K562 (cell line): ENCODE measurements at regions not wholly inside any gene's neighbourhood (a gene's known extent, or its start where the extent isn't known, plus 50 kb on each side); places are given as distances from the start of the nearest gene placed in this dataset.

Source experiments
- ATAC-seq: fragments of 200-7000 bp; cut with Tn5 transposase; 3 replicates; pipeline ENCODE4 v1.9.1; 2020; ENCODE audit warnings: moderate library complexity
- BruUV-seq: library from RNA; stranded (reverse); fragments of 400-500 nt; replicated peaks from 2 replicates; lab custom pipeline; 2021; lab: Mats Ljungman, UMichigan
- CTCF ChIA-PET: fragments of 300-600 bp; formaldehyde crosslinking; extraction: SDS; loops from one replicate; lab custom pipeline; 2021; ENCODE audit warnings: low intra/inter-chr PET ratio; lab: Yijun Ruan, JAX
- POLR2A ChIA-PET: fragments of 300-600, 350-650 bp; sonication (Branson Sonifier 250); formaldehyde crosslinking; extraction: SDS; loops from one replicate; lab custom pipeline; 2021; ENCODE audit warnings: antibody characterized with exemption, inconsistent platforms; lab: Yijun Ruan, JAX
- DNase-seq, 4 experiments: peaks; one replicate each; pipeline versions ENCODE4 v3.0.0 to v3.0.0-alpha.2; 2011 to 2018; ENCODE audit warnings: low spot score in 3 of 4, mixed read lengths in 3 of 4; ENCODE audit errors: extremely low read depth in 1 of 4
- FAIRE-seq: peaks from 2 replicates; lab custom pipeline; 2011; peaks lifted over from hg19 to GRCh38; lab: Jason Lieb, UNC
- H2AFZ ChIP-seq: 2 replicates; pipeline ENCODE4 v1.6.0; 2011; ENCODE audit warnings: low read depth, low read length, control low read depth, inconsistent platforms
- H3K27ac ChIP-seq: fragments of 200-600 bp; 3 replicates; pipeline ENCODE4 v1.8.0; 2011; ENCODE audit warnings: low read depth, mild to moderate bottlenecking, control low read depth, inconsistent platforms, low read length, moderate library complexity, mixed read lengths; ENCODE audit errors: extremely low read depth
- H3K27me3 ChIP-seq, 2 experiments: fragments of 300-600 bp in 1 of 2; 2 replicates in 1 of 2; 3 replicates in 1 of 2; pipeline versions ENCODE4 v1.6.0 to v1.8.0; 2011; ENCODE audit warnings: inconsistent platforms in 2 of 2, low read length in 2 of 2, mild to moderate bottlenecking in 1 of 2, mixed read lengths in 1 of 2, moderate library complexity in 1 of 2; ENCODE audit not compliant: control insufficient read depth in 2 of 2, insufficient read depth in 2 of 2
- H3K36me3 ChIP-seq: fragments of 300-600 bp; 3 replicates; pipeline ENCODE4 v1.8.0; 2011; ENCODE audit warnings: mild to moderate bottlenecking, low read length, inconsistent platforms; ENCODE audit not compliant: control insufficient read depth, insufficient read depth
- H3K4me1 ChIP-seq, 2 experiments: fragments of 200-600 bp in 1 of 2; replicated peaks in 1 of 2; 2 replicates in 1 of 2; 3 replicates in 1 of 2; pipeline versions ENCODE4 v1.5.1 to v1.8.0; 2011; ENCODE audit warnings: inconsistent platforms in 2 of 2, low read length in 2 of 2, mild to moderate bottlenecking in 1 of 2, mixed read lengths in 1 of 2, moderate library complexity in 1 of 2; ENCODE audit not compliant: control insufficient read depth in 2 of 2, insufficient read depth in 2 of 2
- H3K4me2 ChIP-seq: 2 replicates; pipeline ENCODE4 v1.6.1; 2011; ENCODE audit warnings: low read length, control low read depth, inconsistent platforms, mixed read lengths; ENCODE audit not compliant: insufficient read depth
- H3K4me3 ChIP-seq: fragments of 200-600 bp; sonication (generic), shearing (Covaris generic); 2 replicates; pipeline ENCODE4 v1.5.1; 2016; ENCODE audit warnings: control low read depth, inconsistent platforms
- H3K79me2 ChIP-seq: fragments of 200-600 bp; 3 replicates; pipeline ENCODE4 v1.8.0; 2011; ENCODE audit warnings: low read length, inconsistent platforms; ENCODE audit not compliant: control insufficient read depth, insufficient read depth
- H3K9ac ChIP-seq, 2 experiments: 2 replicates each; pipeline versions ENCODE4 v1.6.0 to v1.6.1; 2011; ENCODE audit warnings: low read depth in 2 of 2, low read length in 2 of 2, control low read depth in 1 of 2, inconsistent platforms in 1 of 2, mild to moderate bottlenecking in 1 of 2, mixed read lengths in 1 of 2; ENCODE audit not compliant: insufficient read depth in 1 of 2
- H3K9me1 ChIP-seq: one replicate; pipeline ENCODE4 v1.6.0; 2011; ENCODE audit warnings: inconsistent platforms, mild to moderate bottlenecking, low read length, moderate library complexity; ENCODE audit not compliant: control insufficient read depth, insufficient read depth
- H3K9me3 ChIP-seq: replicated peaks from 2 replicates; pipeline ENCODE4 v1.5.1; 2011; ENCODE audit warnings: low read depth, low read length, inconsistent platforms; ENCODE audit not compliant: control insufficient read depth, insufficient read depth
- H4K20me1 ChIP-seq: replicated peaks from 2 replicates; pipeline ENCODE4 v1.6.1; 2011; ENCODE audit warnings: low read length, inconsistent platforms, mixed read lengths; ENCODE audit not compliant: control insufficient read depth, insufficient read depth
- E2F6 ChIP-seq, 2 experiments: IDR thresholded peaks; 2 replicates each; pipeline ENCODE4 v1.6.1; 2011; ENCODE audit warnings: borderline replicate concordance in 1 of 2, control low read depth in 1 of 2, low read depth in 1 of 2, low read length in 1 of 2, mild to moderate bottlenecking in 1 of 2, mixed read lengths in 1 of 2, moderate library complexity in 1 of 2; ENCODE audit not compliant: insufficient read depth in 1 of 2, insufficient read length in 1 of 2, poor library complexity in 1 of 2, severe bottlenecking in 1 of 2; ENCODE audit errors: extremely low read depth in 1 of 2
- EGR1 ChIP-seq: fragments of 450-650 bp; conservative IDR thresholded peaks from 2 replicates; pipeline ENCODE4 v1.6.1; 2017; ENCODE audit warnings: mild to moderate bottlenecking
- KDM4B ChIP-seq, 2 experiments: fragments of 450-650 bp in 1 of 2; sonication (generic) in 1 of 2; IDR thresholded peaks; 2 replicates each; pipeline ENCODE4 v1.6.1; 2016 to 2017; ENCODE audit warnings: borderline replicate concordance in 2 of 2, antibody characterized with exemption in 1 of 2, low read depth in 1 of 2, mild to moderate bottlenecking in 1 of 2
- PKNOX1 ChIP-seq: fragments of 450-650 bp; IDR thresholded peaks from 2 replicates; pipeline ENCODE4 v1.6.1; 2016
- POLR2AphosphoS2 ChIP-seq: IDR thresholded peaks from 2 replicates; pipeline ENCODE4 v1.6.1; 2012; ENCODE audit warnings: low read length, improper control_type of control experiment
- SMARCA4 ChIP-seq: fragments of 450-650 bp; IDR thresholded peaks from 2 replicates; pipeline ENCODE4 v1.6.1; 2016
- SMARCE1 ChIP-seq: fragments of 450-650 bp; IDR thresholded peaks from 2 replicates; pipeline ENCODE4 v1.7.1; 2016; ENCODE audit warnings: mild to moderate bottlenecking
- ZBTB1 ChIP-seq: sonication (generic); formaldehyde crosslinking; IDR thresholded peaks from 2 replicates; pipeline ENCODE4 v1.8.1; 2023; ENCODE audit warnings: missing genetic modification reagents, low read depth, mild to moderate bottlenecking, borderline replicate concordance
- ZFP30 ChIP-seq: fragments of 250-450 bp; sonication (Bioruptor Pico); IDR thresholded peaks from 2 replicates; pipeline ENCODE4 v1.8.0; 2022; ENCODE audit warnings: moderate library complexity, mild to moderate bottlenecking, inconsistent platforms, borderline replicate concordance
- ZNF197 ChIP-seq: fragments of 200-800 bp; sonication (Bioruptor generic); IDR thresholded peaks from 2 replicates; pipeline ENCODE4 v1.6.1; 2016; ENCODE audit warnings: low read depth, missing genetic modification characterization, missing compliant biosample characterization
- ZNF395 ChIP-seq: fragments of 200-800 bp; sonication (Bioruptor generic); IDR thresholded peaks from 2 replicates; pipeline ENCODE4 v1.6.1; 2017; ENCODE audit warnings: missing genetic modification characterization, missing compliant biosample characterization
- ZNF76 ChIP-seq: fragments of 250-450 bp; sonication (Bioruptor Pico); IDR thresholded peaks from 2 replicates; pipeline ENCODE4 v1.4.0; 2020; ENCODE audit warnings: mild to moderate bottlenecking, moderate library complexity, borderline replicate concordance
- WGBS: fragments of 100-300 bp; shearing (Covaris generic); methylation state at CpG from one replicate; pipeline ENCODE4 v1.1.6; 2016; ENCODE audit warnings: low coverage, mixed read lengths; ENCODE audit not compliant: insufficient coverage; ENCODE audit errors: missing lambda C conversion rate; 5-methylcytosine and 5-hydroxymethylcytosine counted together
- in situ Hi-C: fragments of 300-500 bp; cut with MboI; formaldehyde crosslinking; loops from 4 replicates; pipeline ENCODE4 v1.15.0; 2018; ENCODE audit warnings: inconsistent platforms, mixed read lengths
- intact Hi-C: fragments of 100-400 bp; cut with micrococcal nuclease; formaldehyde crosslinking; loops from 2 replicates; pipeline ENCODE4 v1.14.2; 2022
- TF ChIP-seq, protein P1 (sequence below): IDR thresholded peaks from 3 replicates; pipeline ENCODE4 v1.6.1; 2011; ENCODE audit warnings: borderline replicate concordance, mild to moderate bottlenecking, moderate library complexity; ENCODE audit not compliant: insufficient read length; ENCODE audit errors: extremely low read depth

GRCh38 chr5:40429258-40430100 is 250.2 kb upstream of the PTGER4 start (continued):
- TF ChIP-seq PKNOX1: no peak
- TF ChIP-seq POLR2AphosphoS2: no peak
- no peak for TF ChIP-seq ZNF395 (CRISPR knock-in tag)
- no peak for TF ChIP-seq ZBTB1 (CRISPR knock-in tag)
- TF ChIP-seq KDM4B (IDR thresholded peaks at IDR 0.05; ENCODE audit: borderline replicate concordance in 2 of 2, low read depth in 1 of 2): no peak
- TF ChIP-seq SMARCA4: no peak

DNA sequence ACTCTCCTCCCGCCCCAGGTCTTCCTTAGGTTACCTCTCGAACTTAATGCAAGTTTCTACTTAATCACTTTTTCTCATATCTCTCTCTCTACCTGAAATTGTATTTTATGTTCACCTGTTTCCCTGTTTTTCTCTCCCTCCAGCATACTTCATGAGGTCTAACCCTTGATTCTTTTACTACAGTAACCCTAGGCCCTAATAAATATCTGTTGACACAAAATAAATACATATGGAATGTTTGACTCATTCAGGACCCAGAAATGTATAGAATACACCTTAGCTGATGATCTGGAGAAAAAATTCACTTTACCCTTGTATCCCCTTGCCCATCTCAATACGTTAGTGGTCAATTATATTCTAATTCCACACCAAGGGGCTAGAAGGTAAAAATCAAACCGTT is 250.9 kb upstream of the PTGER4 start:
- no peaks in the 10 kb centered on the region for H3K9me3 ChIP-seq
- DNase-seq (no peak), FAIRE-seq (no peak), ATAC-seq (no peak)
- no peaks in the 10 kb centered on the region for H3K36me3 ChIP-seq
- in situ Hi-C loops: no loop called here
- CTCF ChIA-PET: no interaction called here
- H3K79me2 ChIP-seq: no peaks in the 10 kb centered on the region
- H3K4me2 ChIP-seq: no peak overlapping the region
- H3K27ac ChIP-seq: no peak overlapping the region
- H2AFZ ChIP-seq: no peak overlapping the region
- H3K9me1 ChIP-seq: no peaks in the 10 kb centered on the region
- WGBS: 0% methylated on average over 4 of the region's 4 CpGs
- BruUV-seq: no TSS peak
- H3K4me1 ChIP-seq: no peaks in the 10 kb centered on the region
- H3K27me3 ChIP-seq: no peaks in the 10 kb centered on the region
- POLR2A ChIA-PET: no interaction called here
- intact Hi-C loops: no loop called here
- H3K9ac ChIP-seq: no peak overlapping the region
- H4K20me1 ChIP-seq: no peaks in the 10 kb centered on the region
- H3K4me3 ChIP-seq: no peak overlapping the region
- TF ChIP-seq E2F6 (IDR thresholded peaks at IDR 0.05; ENCODE audit: borderline replicate concordance in 1 of 2, extremely low read depth in 1 of 2, insufficient read depth in 1 of 2, insufficient read length in 1 of 2, low read depth in 1 of 2, low read length in 1 of 2, poor library complexity in 1 of 2, severe bottlenecking in 1 of 2) (no peak), EGR1 (no peak), SMARCE1 (no peak), ZNF197 (CRISPR knock-in tag) (no peak), ZFP30 (no peak), ZNF76 (CRISPR knock-in tag) (no peak)
- TF ChIP-seq, protein P1, sequence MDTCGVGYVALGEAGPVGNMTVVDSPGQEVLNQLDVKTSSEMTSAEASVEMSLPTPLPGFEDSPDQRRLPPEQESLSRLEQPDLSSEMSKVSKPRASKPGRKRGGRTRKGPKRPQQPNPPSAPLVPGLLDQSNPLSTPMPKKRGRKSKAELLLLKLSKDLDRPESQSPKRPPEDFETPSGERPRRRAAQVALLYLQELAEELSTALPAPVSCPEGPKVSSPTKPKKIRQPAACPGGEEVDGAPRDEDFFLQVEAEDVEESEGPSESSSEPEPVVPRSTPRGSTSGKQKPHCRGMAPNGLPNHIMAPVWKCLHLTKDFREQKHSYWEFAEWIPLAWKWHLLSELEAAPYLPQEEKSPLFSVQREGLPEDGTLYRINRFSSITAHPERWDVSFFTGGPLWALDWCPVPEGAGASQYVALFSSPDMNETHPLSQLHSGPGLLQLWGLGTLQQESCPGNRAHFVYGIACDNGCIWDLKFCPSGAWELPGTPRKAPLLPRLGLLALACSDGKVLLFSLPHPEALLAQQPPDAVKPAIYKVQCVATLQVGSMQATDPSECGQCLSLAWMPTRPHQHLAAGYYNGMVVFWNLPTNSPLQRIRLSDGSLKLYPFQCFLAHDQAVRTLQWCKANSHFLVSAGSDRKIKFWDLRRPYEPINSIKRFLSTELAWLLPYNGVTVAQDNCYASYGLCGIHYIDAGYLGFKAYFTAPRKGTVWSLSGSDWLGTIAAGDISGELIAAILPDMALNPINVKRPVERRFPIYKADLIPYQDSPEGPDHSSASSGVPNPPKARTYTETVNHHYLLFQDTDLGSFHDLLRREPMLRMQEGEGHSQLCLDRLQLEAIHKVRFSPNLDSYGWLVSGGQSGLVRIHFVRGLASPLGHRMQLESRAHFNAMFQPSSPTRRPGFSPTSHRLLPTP: no peak
